PC-9 (cell line): ENCODE measurements at regions not wholly inside any gene's neighbourhood (a gene's known extent, or its start where the extent isn't known, plus 50 kb on each side); places are given as distances from the start of the nearest gene placed in this dataset.

Experiments used
- EZH2 ChIP-seq: fragments of 200-600 bp; sonication (generic); IDR thresholded peaks from 2 replicates; pipeline ENCODE4 v1.8.0; 2017; ENCODE audit warnings: antibody characterized with exemption, low read depth
- TF ChIP-seq, protein P1 (sequence below): fragments of 200-600 bp; sonication (generic); conservative IDR thresholded peaks from 2 replicates; pipeline ENCODE4 v1.6.1; 2017; ENCODE audit warnings: mixed run types, antibody characterized with exemption, mild to moderate bottlenecking, moderate library complexity

DNA sequence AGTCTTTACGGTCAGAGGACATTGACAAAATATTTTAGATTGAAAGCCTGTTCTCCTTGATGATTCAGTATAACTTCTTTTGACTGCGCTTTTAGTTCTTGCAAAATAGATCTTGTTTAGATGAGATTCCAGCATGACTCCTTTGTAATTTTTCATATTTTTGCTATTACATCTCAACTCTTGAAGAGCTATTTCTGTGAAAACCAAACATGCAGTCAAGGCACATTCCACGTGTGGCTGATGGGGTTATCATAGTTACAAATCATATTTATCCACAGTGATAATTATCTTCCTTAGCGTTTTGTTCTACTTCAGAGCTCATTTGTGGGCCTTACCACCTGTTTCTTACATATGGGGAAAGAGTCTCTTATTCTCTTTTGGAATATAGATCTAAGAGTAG, 238.8 kb upstream of the DMRT1 start:
- TF ChIP-seq, protein P1, sequence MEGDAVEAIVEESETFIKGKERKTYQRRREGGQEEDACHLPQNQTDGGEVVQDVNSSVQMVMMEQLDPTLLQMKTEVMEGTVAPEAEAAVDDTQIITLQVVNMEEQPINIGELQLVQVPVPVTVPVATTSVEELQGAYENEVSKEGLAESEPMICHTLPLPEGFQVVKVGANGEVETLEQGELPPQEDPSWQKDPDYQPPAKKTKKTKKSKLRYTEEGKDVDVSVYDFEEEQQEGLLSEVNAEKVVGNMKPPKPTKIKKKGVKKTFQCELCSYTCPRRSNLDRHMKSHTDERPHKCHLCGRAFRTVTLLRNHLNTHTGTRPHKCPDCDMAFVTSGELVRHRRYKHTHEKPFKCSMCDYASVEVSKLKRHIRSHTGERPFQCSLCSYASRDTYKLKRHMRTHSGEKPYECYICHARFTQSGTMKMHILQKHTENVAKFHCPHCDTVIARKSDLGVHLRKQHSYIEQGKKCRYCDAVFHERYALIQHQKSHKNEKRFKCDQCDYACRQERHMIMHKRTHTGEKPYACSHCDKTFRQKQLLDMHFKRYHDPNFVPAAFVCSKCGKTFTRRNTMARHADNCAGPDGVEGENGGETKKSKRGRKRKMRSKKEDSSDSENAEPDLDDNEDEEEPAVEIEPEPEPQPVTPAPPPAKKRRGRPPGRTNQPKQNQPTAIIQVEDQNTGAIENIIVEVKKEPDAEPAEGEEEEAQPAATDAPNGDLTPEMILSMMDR, result no peak
- no peak for TF ChIP-seq EZH2
